WTC11 (cell line): ENCODE measurements at regions not wholly inside any gene's neighbourhood (a gene's known extent, or its start where the extent isn't known, plus 50 kb on each side); places are given as distances from the start of the nearest gene placed in this dataset.

ENCODE experiments used
- ATAC-seq: fragments of 200-7000 bp; cut with Tn5 transposase; 2 replicates; pipeline ENCODE4 v1.10.0; 2021; ENCODE audit warnings: mild to moderate bottlenecking, moderate library complexity
- CTCF ChIA-PET: fragments of 300-600 bp; sonication (Branson Sonifier 250); formaldehyde crosslinking; loops from one replicate; lab custom pipeline; 2021; ENCODE audit warnings: antibody characterized with exemption; lab: Charles Lee
- POLR2A ChIA-PET: fragments of 350-600 bp; sonication (Branson Sonifier 250); formaldehyde crosslinking; loops from one replicate; lab custom pipeline; 2021; ENCODE audit warnings: antibody characterized with exemption; lab: Charles Lee
- DNase-seq: peaks from one replicate; pipeline ENCODE4 v3.0.0; 2021; ENCODE audit warnings: low spot score
- H3K27ac Mint-ChIP-seq: 2 replicates; pipeline ENCODE4 v1.8.0; 2021; ENCODE audit warnings: mixed read lengths
- H3K27me3 Mint-ChIP-seq: 2 replicates; pipeline ENCODE4 v1.8.0; 2021; ENCODE audit warnings: low read depth, mild to moderate bottlenecking, moderate library complexity, mixed read lengths
- H3K36me3 Mint-ChIP-seq: 2 replicates; pipeline ENCODE4 v1.8.0; 2021; ENCODE audit warnings: mixed read lengths
- H3K4me1 Mint-ChIP-seq: 2 replicates; pipeline ENCODE4 v1.8.0; 2022; ENCODE audit warnings: mixed read lengths
- H3K4me3 Mint-ChIP-seq: 2 replicates; pipeline ENCODE4 v1.8.0; 2021; ENCODE audit warnings: mild to moderate bottlenecking, moderate library complexity, mixed read lengths
- H3K9me3 Mint-ChIP-seq: 2 replicates; pipeline ENCODE4 v1.8.0; 2021; ENCODE audit warnings: mixed read lengths
- AR ChIP-seq: fragments of 250-450 bp; sonication (Bioruptor Pico); IDR thresholded peaks from 2 replicates; pipeline ENCODE4 v1.9.0; 2021; ENCODE audit warnings: mild to moderate bottlenecking
- ATF1 ChIP-seq: sonication (generic); formaldehyde crosslinking; IDR thresholded peaks from 2 replicates; pipeline ENCODE4 v1.8.1; 2023; ENCODE audit warnings: mild to moderate bottlenecking, moderate library complexity, missing genetic modification reagents
- E2F5 ChIP-seq: sonication (generic); formaldehyde crosslinking; IDR thresholded peaks from 2 replicates; pipeline ENCODE4 v1.8.1; 2022; ENCODE audit warnings: mild to moderate bottlenecking, moderate library complexity, missing genetic modification reagents
- ELF4 ChIP-seq: sonication (generic); formaldehyde crosslinking; IDR thresholded peaks from 2 replicates; pipeline ENCODE4 v1.8.1; 2022; ENCODE audit warnings: low read depth, mild to moderate bottlenecking, moderate library complexity, missing genetic modification reagents
- FOXJ3 ChIP-seq: sonication (generic); formaldehyde crosslinking; IDR thresholded peaks from 2 replicates; pipeline ENCODE4 v1.9.0; 2021; ENCODE audit warnings: missing genetic modification reagents, mild to moderate bottlenecking, borderline replicate concordance
- FOXP4 ChIP-seq: sonication (generic); formaldehyde crosslinking; IDR thresholded peaks from 2 replicates; pipeline ENCODE4 v1.8.0; 2022; ENCODE audit warnings: mild to moderate bottlenecking, missing genetic modification reagents
- GTF2I ChIP-seq: fragments of 250-450 bp; sonication (Bioruptor Pico); conservative IDR thresholded peaks from 2 replicates; pipeline ENCODE4 v1.4.0; 2021; ENCODE audit warnings: mild to moderate bottlenecking
- JAZF1 ChIP-seq: fragments of 250-450 bp; sonication (Bioruptor Pico); IDR thresholded peaks from 2 replicates; pipeline ENCODE4 v1.9.0; 2021; ENCODE audit warnings: moderate library complexity, mild to moderate bottlenecking, inconsistent platforms
- JUN ChIP-seq: sonication (generic); formaldehyde crosslinking; IDR thresholded peaks from 2 replicates; pipeline ENCODE4 v1.8.0; 2023; ENCODE audit warnings: mild to moderate bottlenecking, missing genetic modification reagents
- TCF7 ChIP-seq: sonication (generic); formaldehyde crosslinking; IDR thresholded peaks from 2 replicates; pipeline ENCODE4 v1.8.0; 2022; ENCODE audit warnings: mild to moderate bottlenecking, low read depth, missing genetic modification reagents, moderate library complexity
- USF2 ChIP-seq: sonication (generic); formaldehyde crosslinking; IDR thresholded peaks from 2 replicates; pipeline ENCODE4 v1.8.1; 2023; ENCODE audit warnings: mild to moderate bottlenecking, missing genetic modification reagents, moderate library complexity
- ZNF138 ChIP-seq: sonication (generic); formaldehyde crosslinking; conservative IDR thresholded peaks from 2 replicates; pipeline ENCODE4 v1.8.1; 2022; ENCODE audit warnings: mild to moderate bottlenecking, moderate library complexity, missing genetic modification reagents
- ZNF512 ChIP-seq: sonication (generic); formaldehyde crosslinking; IDR thresholded peaks from 2 replicates; pipeline ENCODE4 v1.8.1; 2022; ENCODE audit warnings: missing genetic modification reagents, borderline replicate concordance

- Mint-ChIP-seq H3K9me3 (peaks cover 13% of the 10 kb centered on the region), H3K27ac (no peak overlapping the region), H3K27me3 (no peaks in the 10 kb centered on the region), H3K36me3 (peaks cover 10% of the 10 kb centered on the region; the same call in 1 of the 2 replicates), H3K4me1 (peaks cover 4% of the 10 kb centered on the region; the same call in 1 of the 2 replicates), H3K4me3 (no peak overlapping the region)
- POLR2A ChIA-PET, result no interaction called here
- CTCF ChIA-PET, result no interaction called here
- TF ChIP-seq AR (CRISPR knock-in tag) (no peak), ATF1 (no peak)
- no peak for ATAC-seq
- DNase-seq, result no peak
These were observed 128.5 kb downstream of the ALG10B start for GRCh38 chr12:38445040-38445439.

GRCh38 chr12:38448991-38449390, 132.4 kb downstream of the ALG10B start:
- H3K36me3 Mint-ChIP-seq, result no peaks in the 10 kb centered on the region
- no peak for ATAC-seq
- H3K4me3 Mint-ChIP-seq, result no peak overlapping the region
- no peak overlapping the region for H3K27ac Mint-ChIP-seq
- TF ChIP-seq E2F5, result no peak
- no peak for TF ChIP-seq ELF4 (CRISPR knock-in tag)
- no peak for TF ChIP-seq AR (CRISPR knock-in tag)
- POLR2A ChIA-PET, result no interaction called here
- no peaks in the 10 kb centered on the region for H3K9me3 Mint-ChIP-seq
- peaks cover 4% of the 10 kb centered on the region; the same call in 1 of the 2 replicates for H3K4me1 Mint-ChIP-seq
- DNase-seq, result no peak
- no peaks in the 10 kb centered on the region for H3K27me3 Mint-ChIP-seq
- CTCF ChIA-PET, result no interaction called here

GRCh38 chr12:38456537-38457120, 140.1 kb downstream of the ALG10B start:
- Mint-ChIP-seq H3K27ac (no peak overlapping the region), H3K4me3 (no peak overlapping the region), H3K36me3 (no peaks in the 10 kb centered on the region), H3K4me1 (peaks cover 5% of the 10 kb centered on the region), H3K27me3 (no peaks in the 10 kb centered on the region), H3K9me3 (no peaks in the 10 kb centered on the region)
- TF ChIP-seq GTF2I (CRISPR knock-in tag) (no peak), FOXJ3 (CRISPR knock-in tag) (no peak), FOXP4 (no peak)
- no peak for ATAC-seq
- POLR2A ChIA-PET, result no interaction called here
- no peak for DNase-seq
- CTCF ChIA-PET, result no interaction called here

GRCh38 chr12:38465020-38465419, 148.4 kb downstream of the ALG10B start:
- POLR2A ChIA-PET, result no interaction called here
- H3K9me3 Mint-ChIP-seq, result no peaks in the 10 kb centered on the region
- TF ChIP-seq ZNF138 (CRISPR knock-in tag), result no peak
- no peak for TF ChIP-seq ZNF512 (CRISPR knock-in tag)
- no peak for TF ChIP-seq ATF1
- TF ChIP-seq JUN (CRISPR knock-in tag), result no peak
- no peak for TF ChIP-seq JAZF1 (CRISPR knock-in tag)
- TF ChIP-seq TCF7 (CRISPR knock-in tag), result no peak
- no peak for TF ChIP-seq USF2
- H3K27ac Mint-ChIP-seq, result no peak overlapping the region
- H3K4me3 Mint-ChIP-seq, result no peak overlapping the region
- CTCF ChIA-PET, result no interaction called here
- ATAC-seq (no peak), DNase-seq (no peak)
- H3K4me1 Mint-ChIP-seq, result peaks cover 13% of the 10 kb centered on the region
- H3K27me3 Mint-ChIP-seq, result no peaks in the 10 kb centered on the region
- H3K36me3 Mint-ChIP-seq, result no peaks in the 10 kb centered on the region
